ENCODE measurements at regions not wholly inside any gene's neighbourhood (a gene's known extent, or its start where the extent isn't known, plus 50 kb on each side); places are given as distances from the start of the nearest gene placed in this dataset.

DNA sequence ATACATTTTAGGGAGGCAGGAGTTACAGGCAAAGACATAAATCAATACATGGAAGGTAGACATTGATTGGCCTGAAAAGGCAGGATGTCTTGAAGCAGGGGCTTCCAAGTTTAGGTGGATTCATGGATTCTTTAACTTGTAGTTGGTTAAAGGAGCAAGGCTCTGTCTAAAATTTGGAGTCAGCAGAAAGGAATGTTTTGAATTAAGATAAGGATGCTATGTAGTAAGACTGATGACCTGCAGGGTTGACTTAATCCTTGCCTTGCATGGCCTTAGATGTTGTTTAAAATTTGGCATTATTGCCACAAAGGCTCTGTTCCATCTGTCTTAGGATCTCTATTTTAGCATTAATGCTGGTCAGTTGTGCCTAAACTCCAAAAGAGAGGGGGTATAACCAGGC is 171.3 kb downstream of the C5orf15 start:
- no peak for DNase-seq (ENCODE audit: low read depth)

DNA sequence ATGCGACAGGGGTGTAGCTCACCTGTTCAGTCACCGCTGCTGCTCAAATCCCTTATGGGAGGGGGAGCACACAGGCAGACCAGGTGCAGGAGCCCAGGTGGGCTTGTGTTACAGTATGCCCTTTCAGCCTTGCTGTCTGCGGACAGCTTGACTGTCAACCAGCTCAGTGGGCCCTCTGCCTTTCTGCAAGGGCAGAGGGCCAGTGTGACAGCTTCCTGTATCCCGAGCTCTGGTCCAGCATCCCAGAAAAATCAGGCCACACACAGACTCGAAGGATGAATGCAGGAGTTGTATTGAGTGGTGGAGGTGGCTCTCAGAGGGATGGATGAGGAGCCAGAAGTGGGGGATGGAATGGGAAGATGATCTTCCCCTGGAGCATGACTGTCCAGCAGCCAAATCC is 172.2 kb downstream of the C5orf15 start:
- DNase-seq (ENCODE audit: low read depth) = no peak

DNA sequence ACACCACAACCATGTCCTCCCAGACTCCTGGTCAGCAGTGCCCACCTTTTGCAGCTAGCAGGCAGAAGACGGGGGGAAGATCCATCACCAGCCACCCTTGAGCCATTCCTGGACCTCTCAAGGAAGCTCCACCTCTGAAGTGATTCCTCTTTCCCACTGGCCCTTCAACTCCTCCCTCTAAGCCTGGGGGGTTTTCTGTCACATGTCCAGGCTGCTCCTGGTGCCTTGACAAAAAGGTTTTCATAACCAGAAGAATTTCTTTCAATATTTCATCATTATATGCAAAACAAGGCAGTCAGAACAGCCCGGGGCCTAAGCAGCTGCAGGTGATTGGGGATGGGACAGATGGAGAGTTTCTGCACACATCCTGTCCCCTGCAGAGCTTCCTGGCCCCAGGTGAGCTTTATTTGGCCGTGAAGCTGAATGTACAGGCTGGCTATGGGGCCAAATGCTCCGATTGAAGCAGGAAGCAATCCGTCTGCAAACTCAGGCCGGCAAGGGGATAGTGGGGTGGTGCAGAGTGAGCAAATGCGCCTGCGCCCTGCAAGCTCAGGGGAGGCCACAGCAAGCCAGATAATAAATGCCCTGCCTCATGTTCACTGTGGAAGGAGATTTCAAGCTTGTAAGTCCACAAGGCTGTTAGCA is 173.5 kb downstream of the C5orf15 start:
- no peak for DNase-seq (ENCODE audit: low read depth)

DNA sequence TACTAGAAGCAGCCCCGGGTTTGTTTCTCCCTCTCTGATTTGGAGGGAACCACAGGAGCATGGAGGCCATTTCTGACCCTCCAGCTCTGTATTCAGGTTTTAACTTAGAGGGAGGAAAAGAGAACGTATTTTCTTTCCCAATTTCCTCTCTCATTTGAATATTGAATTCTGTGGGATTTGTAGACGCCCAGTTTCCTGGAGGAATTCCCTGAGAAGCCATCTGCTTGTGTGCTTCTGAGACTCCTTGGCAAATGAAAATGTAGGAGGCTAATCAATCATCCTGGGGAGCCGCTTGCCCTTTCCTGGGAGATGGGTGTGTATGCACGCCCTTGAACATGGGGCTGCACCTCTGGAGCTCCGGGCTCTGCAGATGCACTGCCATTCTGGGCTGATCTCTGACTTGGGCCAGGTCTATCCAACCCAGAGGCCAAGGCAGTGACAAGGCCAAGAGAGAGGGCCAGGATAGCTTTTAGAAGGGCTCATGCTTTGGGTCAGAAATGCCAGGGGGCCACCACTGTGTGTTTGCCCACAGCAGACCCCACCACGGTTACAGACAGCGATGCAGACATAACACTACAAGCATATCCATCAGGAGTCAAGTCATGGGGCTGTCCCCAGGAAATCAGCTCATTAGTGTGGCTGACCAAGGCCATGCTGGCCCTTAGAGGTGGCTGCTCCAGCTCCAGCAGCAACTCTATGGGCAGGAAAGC is 174.5 kb downstream of the C5orf15 start:
- no peak for DNase-seq (ENCODE audit: low read depth)

DNA sequence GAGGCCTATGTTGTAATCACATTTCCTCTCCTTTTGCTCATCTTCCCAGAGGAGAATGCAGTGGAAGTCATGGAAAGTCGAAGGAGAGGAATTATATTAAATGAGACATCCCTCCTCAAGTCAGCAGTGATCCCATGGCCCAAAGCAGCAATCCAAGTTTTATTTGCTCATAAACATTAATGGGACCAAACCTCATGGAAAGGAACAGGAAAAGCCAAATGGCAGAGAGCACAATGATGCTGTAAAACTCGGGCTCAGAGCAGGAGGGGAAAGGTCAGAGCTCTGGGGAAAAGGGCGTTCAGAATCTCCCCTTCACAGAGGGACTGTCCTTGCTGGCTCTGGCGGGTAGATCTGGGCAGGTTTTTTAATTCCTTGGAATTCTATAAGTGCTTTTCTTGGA is 175.8 kb downstream of the C5orf15 start:
- DNase-seq (ENCODE audit: low read depth) = no peak

DNA sequence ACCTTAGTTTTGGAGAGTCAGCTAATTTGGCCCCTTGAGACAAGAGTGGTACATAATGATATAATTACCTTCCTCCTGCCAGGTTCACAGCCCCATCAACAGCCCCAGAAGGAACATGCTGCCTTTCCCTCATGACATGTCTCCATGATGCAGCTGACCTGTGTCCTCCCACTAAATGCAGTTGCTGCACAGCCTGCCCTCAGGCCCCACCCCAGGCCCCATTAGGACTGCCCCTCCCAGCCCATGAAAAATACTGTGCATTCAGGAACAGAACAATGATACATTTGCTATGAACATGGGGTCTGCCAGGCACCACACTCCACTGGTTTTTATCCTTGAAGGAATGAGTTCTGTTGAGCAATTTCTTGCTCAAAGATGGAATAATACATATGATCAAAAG is 176.4 kb downstream of the C5orf15 start:
- DNase-seq (ENCODE audit: low read depth) = no peak

DNA sequence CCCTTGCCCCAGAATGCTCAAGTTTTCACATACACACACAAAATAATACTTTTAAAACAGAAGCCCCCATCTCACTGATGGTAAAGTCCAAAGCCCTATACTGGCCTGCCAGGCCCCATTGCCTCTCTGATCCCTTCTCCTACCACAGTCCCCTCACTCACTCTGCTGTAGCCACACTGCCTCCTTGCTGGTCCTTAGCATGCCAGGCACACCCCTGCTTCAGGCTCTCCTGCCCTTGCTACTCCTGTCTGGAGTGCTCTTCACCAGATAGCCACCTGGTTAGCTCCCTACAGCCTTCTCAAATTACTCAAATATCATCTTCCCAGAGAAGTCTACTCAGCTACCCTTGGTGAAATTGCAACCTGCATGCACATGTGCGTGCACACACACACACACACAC is 177.5 kb downstream of the C5orf15 start:
- no peak for DNase-seq (ENCODE audit: low read depth)

DNA sequence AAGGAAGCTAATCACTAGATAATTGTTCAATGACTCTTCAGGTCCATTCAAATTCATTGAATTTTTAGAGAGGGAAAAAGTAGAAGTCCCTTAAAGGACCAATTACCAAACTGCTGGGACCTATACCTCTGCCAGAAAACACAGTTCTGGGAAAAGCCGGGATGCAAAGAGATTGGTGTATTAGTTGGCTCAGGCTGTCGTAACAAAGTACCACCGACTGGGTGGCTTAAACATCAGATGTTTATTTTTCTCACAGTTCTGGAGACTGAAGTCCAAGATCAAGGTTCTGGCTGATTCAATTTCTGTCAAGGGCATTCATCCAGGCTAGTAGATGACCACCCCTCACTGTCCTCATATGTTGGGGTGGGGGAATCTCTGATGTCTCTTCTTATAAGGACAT is 177.1 kb upstream of the FSTL4 start:
- DNase-seq (ENCODE audit: low read depth) = no peak

DNA sequence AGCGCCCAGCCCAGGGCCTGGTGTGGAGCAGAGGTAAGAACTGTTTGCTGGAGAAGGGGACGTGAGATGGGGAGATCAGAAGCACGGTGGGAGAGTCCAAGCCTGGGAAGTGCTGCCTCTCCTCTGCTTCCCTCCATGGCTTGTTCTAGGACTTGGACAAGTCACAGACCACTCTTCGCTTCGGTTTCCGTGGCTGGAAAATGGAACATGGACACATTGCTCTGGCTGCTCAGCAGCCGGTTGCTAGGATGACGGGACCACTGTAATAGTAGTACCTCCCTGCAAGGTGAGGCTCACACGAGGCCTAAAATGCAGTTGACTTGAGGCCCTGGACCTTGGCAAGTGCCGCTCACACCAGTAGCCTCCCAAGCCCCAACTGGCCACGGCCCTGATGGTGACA is 175.8 kb upstream of the FSTL4 start:
- DNase-seq (ENCODE audit: low read depth) = no peak

DNA sequence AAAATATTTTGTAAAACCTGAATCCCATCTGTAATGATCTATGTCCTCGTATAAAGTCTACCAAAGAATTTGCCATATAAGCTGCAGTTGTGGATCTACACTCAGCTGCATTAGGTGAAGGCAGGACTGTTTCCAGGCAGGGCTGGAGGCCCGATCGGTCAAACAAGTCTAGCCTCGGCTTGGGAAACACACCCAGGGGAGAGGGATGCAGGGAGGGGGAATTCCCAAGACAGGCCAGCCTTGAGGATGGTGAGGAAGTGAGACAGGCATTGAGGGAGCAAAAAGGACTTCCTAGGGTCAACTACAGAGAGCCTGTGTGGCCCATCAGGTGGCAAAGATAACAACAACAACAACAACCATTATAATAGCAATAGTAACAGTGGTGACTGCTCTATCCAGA is 174.1 kb upstream of the FSTL4 start:
- no peak for DNase-seq (ENCODE audit: low read depth)

DNA sequence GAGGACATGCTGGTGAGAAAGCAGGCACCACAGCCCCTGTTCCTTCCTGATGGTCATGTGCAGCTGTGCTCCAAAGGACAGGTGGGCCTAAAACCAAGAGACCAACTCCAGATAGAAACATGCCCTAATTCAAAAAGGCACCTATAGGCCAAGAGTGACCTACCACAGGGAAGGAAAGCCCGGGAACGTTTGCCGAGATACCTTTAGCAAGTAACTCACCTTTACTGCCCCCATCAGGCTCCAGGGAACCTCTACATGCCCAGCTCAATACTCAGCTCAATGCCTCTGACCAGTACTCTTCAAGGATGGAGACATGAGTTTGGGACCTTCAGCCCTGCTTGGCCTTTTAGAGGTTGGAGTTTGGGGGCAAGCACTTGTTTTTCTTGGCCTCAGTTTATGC is 172.8 kb upstream of the FSTL4 start:
- no peak for DNase-seq (ENCODE audit: low read depth)

DNA sequence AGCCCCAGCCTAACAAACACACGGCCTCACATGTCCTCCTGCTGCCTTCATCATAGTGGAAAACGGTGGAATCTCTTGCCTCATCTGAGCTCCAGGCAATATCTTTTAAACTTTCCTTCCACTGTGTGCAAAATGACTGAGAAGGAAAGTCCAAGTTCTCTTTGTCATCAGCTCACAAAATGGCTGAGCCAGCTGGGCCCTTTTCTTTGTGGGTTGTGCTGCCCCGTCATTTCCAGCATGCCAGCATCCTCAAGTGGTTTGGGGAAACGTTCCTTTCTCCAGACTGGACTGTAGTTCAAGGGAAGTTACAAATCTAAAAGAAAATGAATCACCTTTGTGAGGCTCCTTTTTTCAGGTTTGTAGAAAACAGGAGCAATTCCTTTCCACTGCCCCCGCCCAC is 171.1 kb upstream of the FSTL4 start:
- DNase-seq (ENCODE audit: low read depth) = no peak

DNA sequence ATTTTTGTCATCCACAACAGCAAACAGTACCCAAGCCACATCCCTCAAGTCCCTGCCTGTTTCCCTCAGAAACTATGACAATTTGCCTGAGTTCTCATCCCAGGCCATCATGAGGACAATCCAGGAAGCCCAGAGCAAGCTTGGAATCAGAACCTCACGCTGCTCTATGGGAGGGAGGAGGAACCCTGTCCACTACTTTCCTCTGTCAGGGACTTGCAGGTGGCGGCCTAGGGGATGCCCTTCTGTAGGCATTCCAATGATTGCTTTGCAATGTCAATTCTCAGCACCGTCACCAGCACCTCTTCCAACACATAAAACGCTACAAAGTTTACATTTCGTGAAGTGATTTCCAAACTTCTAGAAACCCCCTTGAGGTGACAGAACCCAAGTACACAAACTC is 170.4 kb upstream of the FSTL4 start:
- DNase-seq (ENCODE audit: low read depth) = no peak

DNA sequence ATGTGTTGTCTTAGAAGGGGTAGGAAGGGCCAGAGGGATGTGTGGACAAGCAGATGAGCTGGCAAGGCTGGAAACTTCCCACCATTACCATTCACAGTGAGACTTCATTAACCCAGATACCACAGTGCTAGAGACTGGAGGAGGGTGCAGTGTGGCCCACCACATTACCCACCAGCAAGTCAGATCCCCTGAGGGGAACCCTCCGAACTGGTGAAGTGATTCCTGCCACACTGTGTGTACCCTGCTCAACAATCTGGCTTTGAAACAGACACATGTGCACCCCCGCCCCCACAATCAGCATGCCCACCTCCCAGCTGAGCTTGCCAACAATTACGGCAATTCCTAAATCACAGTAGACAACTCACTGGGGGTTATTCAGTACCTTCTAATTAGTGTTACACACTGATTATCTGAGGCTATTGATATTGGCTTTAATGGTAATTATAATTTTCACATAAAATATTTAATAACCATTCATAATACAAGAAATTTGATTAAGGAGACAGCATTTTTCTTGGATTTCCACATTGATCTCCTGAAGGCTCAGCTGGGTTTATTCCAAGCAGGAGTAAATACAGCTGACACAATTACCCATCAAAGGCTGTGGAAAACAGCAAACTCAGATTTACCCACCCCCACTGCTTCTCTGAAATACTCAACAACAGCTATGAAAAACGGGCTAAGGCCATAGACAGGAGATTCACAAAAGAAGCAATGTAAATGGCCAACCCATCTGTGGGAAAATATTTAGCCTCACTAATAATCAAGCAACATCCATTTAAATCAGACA is 169.3 kb upstream of the FSTL4 start:
- no peak for DNase-seq (ENCODE audit: low read depth)

DNA sequence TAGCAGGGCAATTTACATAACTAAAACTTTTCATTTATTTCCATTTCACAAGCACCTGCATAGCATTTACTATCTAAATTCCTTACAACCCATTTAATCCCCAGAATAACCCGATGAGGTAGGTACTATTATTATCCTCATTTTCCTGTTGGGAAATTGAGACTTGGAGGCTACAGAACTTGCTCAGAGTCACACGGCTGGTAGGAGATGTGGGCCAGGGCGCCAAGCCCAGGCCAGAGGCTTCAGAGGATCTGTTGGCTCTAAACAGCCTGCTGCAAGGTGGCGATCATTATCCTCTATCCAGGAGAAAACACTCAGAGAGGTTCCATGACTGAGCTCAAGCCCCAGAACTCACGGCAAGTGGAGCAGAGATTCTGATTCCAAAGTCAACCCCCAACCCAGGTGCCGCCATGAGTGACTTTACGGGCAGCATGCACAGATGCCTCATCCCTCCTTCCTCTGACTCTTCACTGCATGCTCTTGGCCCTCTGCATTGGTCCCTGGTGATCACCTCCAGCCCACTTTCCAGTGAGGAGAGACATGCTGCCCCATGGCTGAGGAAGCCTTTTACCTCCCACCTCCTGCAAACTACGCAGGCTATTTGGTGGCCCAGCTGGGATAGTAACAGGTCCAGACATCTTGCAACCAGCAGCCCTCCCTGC is 168.4 kb upstream of the FSTL4 start:
- no peak for DNase-seq (ENCODE audit: low read depth)

DNA sequence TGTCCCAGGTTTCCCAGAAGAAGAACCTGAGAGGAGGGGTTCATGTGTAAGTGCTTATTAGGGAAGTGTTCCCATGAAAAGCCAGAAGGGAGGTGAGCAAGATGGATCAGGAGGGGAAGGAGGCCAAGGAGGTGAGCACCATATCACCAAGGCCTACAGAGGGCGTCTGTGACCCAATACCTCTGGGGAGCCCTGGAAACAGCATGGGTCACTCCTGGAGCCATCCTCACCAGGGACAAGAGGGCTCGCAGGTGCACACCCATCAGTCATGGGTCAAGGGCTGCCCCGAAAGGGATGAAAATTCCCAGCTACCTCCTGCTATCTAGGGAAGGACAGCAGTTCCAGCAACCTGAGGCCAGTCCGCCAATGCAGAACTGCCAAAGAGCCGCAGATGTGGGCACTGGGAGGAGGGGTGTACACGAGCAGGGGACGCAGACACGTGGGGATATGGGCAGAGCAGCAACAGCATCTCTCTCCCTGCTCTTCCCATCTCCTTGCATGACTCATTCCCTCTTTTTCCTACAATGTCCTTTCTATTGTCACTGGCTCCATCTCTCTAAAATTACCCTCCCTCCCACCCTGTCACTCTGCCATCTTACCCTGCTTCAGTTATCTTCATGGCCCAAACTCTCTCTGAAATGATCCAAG is 167.6 kb upstream of the FSTL4 start:
- no peak for DNase-seq (ENCODE audit: low read depth)

DNA sequence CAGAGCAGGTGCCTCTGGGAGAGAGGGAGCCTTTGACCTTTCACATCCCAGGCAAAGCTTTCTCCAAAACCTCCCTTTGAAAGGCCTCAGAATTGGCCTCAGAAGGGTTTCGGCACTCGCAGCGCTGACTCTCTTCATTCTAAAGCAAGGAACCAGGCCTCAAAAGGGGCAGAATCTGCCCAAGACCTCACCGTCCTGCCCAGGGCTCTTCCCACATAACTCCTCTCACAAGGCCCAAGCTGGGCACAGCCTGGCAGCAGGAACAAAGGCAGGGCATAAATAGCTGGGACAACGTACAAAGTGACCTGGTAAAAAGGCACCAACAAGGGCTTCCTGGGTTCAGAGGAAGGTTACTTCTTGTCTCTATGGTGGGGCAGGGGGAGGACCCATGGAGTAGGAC is 166.3 kb upstream of the FSTL4 start:
- no peak for DNase-seq (ENCODE audit: low read depth)

DNA sequence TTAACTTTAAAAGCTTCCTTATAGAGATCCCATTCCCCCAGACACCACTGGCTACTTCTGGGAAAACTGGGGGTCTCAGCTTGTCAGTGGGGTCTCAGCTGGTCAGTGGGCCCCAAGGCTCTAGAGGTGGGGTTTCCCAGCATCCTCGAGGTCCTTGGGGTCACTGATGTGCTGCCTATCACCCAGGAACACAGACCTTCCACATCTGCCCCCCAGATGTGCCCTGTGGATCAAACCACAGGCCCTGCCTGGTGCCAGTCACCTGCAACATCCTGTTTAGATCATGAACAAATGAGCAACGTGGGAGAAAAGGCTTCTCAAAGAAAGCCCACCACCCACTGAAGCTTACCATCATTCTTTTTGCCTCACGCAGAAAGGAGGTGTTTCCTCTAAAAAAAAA is 165.6 kb upstream of the FSTL4 start:
- DNase-seq (ENCODE audit: low read depth) = no peak

DNA sequence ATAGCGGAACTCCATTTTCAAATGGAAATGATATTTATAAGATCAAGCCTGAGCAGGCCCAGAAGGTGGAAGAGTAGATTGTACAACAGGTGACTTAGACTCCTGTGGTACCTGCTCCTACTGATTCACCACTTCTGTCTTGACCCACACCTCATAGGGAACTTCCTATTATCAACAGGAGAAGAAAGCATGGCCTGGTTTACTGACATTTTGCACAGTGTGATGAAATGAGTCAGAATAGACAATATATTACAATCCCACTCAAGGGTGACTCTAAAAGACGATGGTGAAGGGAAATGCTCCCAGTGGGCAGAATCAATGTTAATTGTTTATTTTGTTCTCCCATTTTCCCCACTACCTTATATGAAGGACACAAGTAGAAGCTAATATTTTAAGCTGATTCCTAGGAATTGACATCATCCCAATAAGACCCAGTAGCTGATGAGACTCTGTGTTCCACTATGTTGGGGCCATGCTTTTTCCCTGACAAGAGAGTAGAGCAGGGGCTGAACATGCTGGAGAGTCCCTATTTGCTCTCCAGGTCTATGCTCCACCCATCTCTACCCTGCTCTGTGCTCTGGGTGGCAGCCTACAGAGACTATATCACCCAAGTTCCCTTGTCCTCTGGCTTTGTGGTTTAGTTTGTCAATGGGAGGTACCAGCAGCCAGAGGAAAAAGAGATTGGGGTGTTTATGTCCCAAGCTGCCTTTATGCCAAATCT is 163.4 kb upstream of the FSTL4 start:
- DNase-seq (ENCODE audit: low read depth) = no peak

DNA sequence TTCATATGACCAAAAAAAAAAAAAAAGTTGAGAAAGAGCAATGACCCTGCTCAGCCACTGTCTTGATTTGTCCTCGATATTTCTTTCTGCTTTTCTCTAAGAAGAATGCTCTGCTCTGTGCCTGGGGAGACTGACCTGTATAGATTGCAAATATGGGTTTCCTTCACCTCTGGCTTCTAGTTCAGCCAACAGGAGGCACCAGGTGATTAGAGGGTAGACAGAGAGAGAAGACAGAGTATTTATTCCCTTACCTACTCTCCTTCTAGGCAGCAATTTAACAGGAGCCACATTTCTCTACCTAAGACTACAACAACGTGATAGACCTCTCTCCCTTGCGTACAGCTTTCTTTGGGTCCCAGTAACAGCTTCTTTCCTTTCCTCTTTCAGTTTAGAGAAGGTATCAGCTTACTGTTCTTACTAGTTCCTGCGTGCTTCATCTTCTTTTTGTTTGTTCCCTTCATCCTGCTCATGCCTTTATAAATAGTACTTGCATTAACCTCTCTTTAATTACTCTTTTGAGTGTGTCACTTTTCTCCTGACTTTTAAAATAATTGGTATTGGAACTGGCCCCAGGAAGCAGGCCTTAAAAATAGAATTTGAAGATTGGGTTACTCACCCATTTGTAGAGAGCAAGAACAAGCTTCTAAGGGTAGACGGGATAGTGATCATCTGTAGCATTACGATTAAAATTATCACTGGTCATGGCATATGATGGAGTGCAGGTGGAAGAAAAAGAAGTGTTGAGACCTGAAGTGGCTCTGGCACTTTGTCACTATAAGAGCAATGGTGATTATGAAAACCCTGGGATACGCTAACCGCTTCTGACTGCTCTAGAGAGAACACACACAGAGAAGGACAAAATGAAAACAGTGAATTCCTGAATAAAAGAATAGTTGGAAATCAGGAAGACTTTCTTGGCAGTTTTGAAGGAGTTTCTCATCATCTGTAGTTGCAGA is 161.2 kb upstream of the FSTL4 start:
- no peak for DNase-seq (ENCODE audit: low read depth)

DNA sequence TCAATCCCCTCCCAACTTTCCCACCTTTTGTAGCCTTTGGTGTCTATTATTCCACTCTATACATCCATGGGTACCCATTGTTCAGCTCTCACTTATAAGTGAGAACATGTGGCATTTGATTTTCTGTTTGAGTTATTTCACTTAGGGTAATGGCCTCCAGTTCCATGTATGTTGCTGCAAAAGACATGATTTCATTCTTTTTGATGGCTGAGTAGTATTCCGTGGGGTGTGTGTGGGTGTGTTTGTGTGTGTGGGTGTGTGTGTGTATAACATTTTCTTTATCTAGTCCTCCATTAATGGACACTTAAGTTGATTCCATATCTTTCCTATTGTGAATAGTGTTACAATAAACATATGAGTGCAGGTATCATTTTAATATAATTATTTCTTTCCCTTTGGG is 157.5 kb upstream of the FSTL4 start:
- DNase-seq (ENCODE audit: low read depth) = no peak

Measured in activated T-cell treated with anti-CD3 and anti-CD28 coated beads for 1 hour (primary cell).